HAP-1 (cell line): ENCODE measurements at regions not wholly inside any gene's neighbourhood (a gene's known extent, or its start where the extent isn't known, plus 50 kb on each side); places are given as distances from the start of the nearest gene placed in this dataset.

Experiments used
- DNase-seq, 2 experiments: peaks; one replicate each; pipeline ENCODE4 v3.0.0-alpha.2; 2016 to 2020; ENCODE audit warnings: low spot score in 2 of 2
- H3K27me3 ChIP-seq: fragments of 250-450 bp; sonication (Bioruptor Pico); 2 replicates; pipeline ENCODE4 v1.5.1; 2020; ENCODE audit warnings: low read depth, mild to moderate bottlenecking, moderate library complexity
- H3K36me3 ChIP-seq: fragments of 250-450 bp; sonication (Bioruptor Pico); replicated peaks from 2 replicates; pipeline ENCODE4 v1.5.1; 2020; ENCODE audit warnings: mild to moderate bottlenecking
- H3K4me1 ChIP-seq: fragments of 250-450 bp; sonication (Bioruptor Pico); 2 replicates; pipeline ENCODE4 v1.5.1; 2020; ENCODE audit warnings: mild to moderate bottlenecking
- H3K4me3 ChIP-seq: fragments of 250-450 bp; sonication (Bioruptor Pico); 2 replicates; pipeline ENCODE4 v1.5.1; 2020; ENCODE audit warnings: mild to moderate bottlenecking, moderate library complexity
- H3K9me3 ChIP-seq: fragments of 250-450 bp; sonication (Bioruptor Pico); 2 replicates; pipeline ENCODE4 v1.5.1; 2020; ENCODE audit warnings: mild to moderate bottlenecking, moderate library complexity
- in situ Hi-C: fragments of 300-500 bp; cut with MboI; formaldehyde crosslinking; loops from 3 replicates; pipeline ENCODE4 v1.14.3; 2020; ENCODE audit warnings: low sequenced_read_pairs, inconsistent platforms, mixed read lengths

DNA sequence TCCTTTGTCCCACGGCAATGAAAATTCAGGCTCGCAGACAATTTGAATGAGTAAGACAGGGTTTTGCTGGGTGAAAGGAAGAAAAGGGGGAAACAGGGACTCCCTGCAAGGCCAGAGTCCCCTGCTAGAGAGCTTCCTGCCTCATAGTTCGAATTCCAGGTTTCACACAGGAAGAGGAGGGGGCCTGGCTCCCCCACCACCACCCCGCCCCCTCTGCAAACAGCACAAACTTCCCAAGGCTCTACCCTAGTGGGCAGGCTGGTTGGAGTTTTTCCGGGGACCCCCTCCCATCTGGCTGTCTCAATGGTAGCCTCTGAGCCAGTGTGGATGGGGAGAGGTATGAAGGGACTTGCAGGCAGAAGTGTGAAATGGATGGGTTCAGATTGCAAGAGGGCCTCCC lies 57.4 kb upstream of the NEBL start:
- 0 out of 2 replicates have a peak, but pooled peaks cover 2% of the 10 kb centered on the region for H3K9me3 ChIP-seq
- peaks cover 3% of the 10 kb centered on the region; the same call in 1 of the 2 replicates for H3K4me1 ChIP-seq
- no peak overlapping the region for H3K4me3 ChIP-seq
- in situ Hi-C loops, result no loop called here
- H3K27me3 ChIP-seq, result no peaks in the 10 kb centered on the region
- DNase-seq, result no peak
- H3K36me3 ChIP-seq, result no peaks in the 10 kb centered on the region

DNA sequence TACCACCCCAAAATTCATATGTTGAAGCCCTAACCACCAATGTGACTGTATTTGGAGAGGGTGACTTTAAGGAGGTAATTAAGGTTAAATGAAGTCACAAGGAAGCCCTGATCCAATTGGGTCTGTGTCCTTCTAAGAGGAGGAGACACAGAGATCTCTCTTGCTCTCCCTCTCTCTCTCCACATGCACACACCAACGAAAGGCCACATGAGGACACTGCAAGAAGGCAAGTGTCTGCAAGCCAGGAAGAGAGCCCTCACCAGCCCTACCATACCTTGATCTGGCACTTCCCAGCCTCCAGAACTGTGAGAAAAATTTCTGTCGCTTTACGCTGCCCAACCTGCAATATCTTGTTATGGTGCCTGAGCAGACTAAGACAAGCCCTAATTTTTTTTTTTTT lies 56.0 kb upstream of the NEBL start:
- in situ Hi-C loops, result no loop called here
- Histone ChIP-seq H3K27me3 (no peaks in the 10 kb centered on the region), H3K4me3 (no peak overlapping the region), H3K4me1 (peaks cover 3% of the 10 kb centered on the region; the same call in 1 of the 2 replicates), H3K36me3 (no peaks in the 10 kb centered on the region), H3K9me3 (0 out of 2 replicates have a peak, but pooled peaks cover 2% of the 10 kb centered on the region)
- DNase-seq, result no peak

DNA sequence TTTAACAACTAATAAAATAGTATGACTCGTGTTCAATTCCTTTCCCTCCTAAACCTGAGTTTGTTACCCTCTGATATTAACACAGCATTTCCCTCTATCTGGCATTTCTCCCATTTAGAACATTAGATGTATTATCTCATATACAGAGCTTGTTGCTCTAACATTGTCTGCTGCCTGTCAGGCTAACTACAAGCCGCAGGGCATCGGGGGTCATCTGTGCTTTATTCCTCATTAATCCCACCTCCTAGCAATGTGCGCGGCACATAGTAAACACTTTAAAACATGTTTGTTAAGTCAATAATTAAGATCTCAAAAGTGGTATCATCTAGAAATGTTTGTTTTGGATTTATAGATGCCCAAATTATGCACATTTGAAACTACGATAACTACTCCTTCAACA lies 52.9 kb upstream of the NEBL start:
- no peaks in the 10 kb centered on the region for H3K4me1 ChIP-seq
- in situ Hi-C loops, result no loop called here
- no peak for DNase-seq
- 0 out of 2 replicates have a peak, but pooled peaks cover 2% of the 10 kb centered on the region for H3K9me3 ChIP-seq
- H3K27me3 ChIP-seq, result no peaks in the 10 kb centered on the region
- H3K4me3 ChIP-seq, result no peak overlapping the region
- no peaks in the 10 kb centered on the region for H3K36me3 ChIP-seq

DNA sequence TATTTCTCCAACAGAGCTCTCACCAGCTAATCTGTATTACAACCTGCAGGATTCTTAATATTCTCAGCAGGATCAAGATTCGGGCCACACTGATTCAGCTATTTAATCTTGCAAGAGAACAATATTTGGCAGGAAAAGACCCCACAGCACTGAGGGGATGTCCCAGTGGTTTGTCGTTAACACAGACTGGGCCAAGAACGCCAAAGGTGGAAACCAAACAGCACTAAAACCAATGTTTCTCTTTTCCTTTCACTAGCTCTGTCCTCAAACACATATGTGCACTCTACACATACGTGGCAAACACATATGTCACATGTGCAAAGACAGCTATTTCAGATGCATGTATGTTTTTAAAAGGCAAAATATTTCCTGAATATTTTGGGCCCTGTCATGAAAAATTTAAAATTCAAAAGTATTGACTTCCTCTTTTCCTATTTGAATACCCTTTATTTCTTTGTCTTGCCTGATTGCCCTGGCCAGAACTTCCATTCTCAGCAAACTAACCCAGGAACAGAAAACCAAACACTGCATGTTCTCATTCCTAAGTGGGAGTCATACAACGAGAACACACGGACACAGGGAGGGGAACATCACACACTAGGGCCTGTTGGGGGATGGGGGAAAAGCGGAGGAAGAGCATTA lies 51.7 kb upstream of the NEBL start:
- no peaks in the 10 kb centered on the region for H3K27me3 ChIP-seq
- DNase-seq, result no peak
- no peaks in the 10 kb centered on the region for H3K36me3 ChIP-seq
- in situ Hi-C loops, result no loop called here
- no peak overlapping the region for H3K4me3 ChIP-seq
- H3K9me3 ChIP-seq, result 0 out of 2 replicates have a peak, but pooled peaks cover 2% of the 10 kb centered on the region
- no peaks in the 10 kb centered on the region for H3K4me1 ChIP-seq
